ENCODE measurements at regions not wholly inside any gene's neighbourhood (a gene's known extent, or its start where the extent isn't known, plus 50 kb on each side); places are given as distances from the start of the nearest gene placed in this dataset.

DNA sequence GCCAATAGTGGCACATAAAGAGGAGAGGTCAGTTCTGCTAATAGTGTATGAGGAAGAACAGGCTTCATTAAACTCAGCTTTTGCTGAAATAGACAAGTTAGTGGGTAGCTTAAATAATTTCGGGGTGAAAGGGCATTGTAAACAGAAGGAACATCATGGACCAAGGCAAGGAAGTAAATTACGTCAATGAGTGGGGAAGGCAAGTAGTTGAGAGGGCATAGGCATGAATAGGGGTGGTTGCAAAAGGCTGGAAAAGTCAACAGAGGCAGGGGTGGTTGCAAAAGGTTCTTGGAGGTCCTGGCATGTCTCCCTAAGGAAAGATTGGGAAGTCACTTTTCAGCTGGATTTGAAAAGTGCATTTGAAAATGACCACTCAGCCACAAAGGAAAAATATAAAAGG, 383.3 kb upstream of the RPS23 start:
- peak; percentile 53 for ATAC-seq
- TF ChIP-seq, protein P1, sequence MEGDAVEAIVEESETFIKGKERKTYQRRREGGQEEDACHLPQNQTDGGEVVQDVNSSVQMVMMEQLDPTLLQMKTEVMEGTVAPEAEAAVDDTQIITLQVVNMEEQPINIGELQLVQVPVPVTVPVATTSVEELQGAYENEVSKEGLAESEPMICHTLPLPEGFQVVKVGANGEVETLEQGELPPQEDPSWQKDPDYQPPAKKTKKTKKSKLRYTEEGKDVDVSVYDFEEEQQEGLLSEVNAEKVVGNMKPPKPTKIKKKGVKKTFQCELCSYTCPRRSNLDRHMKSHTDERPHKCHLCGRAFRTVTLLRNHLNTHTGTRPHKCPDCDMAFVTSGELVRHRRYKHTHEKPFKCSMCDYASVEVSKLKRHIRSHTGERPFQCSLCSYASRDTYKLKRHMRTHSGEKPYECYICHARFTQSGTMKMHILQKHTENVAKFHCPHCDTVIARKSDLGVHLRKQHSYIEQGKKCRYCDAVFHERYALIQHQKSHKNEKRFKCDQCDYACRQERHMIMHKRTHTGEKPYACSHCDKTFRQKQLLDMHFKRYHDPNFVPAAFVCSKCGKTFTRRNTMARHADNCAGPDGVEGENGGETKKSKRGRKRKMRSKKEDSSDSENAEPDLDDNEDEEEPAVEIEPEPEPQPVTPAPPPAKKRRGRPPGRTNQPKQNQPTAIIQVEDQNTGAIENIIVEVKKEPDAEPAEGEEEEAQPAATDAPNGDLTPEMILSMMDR (IDR thresholded peaks at IDR 0.05): no peak
- Histone ChIP-seq H3K27me3 (no peaks in the 10 kb centered on the region), H3K4me1 (peaks cover 0 to 5% of the 10 kb centered on the region in 2 donors), H3K36me3 (no peaks in the 10 kb centered on the region), H3K4me3 (no peak overlapping the region), H3K27ac (no peak overlapping the region), H3K9me3 (no peaks in the 10 kb centered on the region)
- DNase-seq: no peak
- intact Hi-C loops (cut with DNase I): no loop called here

DNA sequence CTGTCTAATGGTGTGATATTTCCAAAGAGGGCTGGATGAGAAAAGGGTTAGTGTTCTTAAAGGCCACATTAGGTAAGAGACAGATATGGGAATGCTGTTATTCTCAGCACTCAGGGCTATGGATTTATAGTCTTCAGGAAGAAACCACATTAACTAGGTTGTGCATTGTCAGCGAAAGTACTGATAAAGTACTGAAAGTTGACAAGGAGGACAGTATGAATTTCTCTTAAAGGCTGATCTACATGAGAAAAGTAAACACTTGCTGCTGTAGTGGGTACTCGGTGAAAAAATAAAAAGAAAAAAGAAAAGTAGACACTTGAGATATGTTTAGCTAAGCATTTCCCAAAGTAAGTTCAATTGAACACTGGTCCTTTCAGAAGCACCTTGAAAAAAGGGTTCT, 381.0 kb upstream of the RPS23 start:
- peaks cover 0 to 5% of the 10 kb centered on the region in 2 donors for H3K4me1 ChIP-seq
- H3K27ac ChIP-seq: no peak overlapping the region
- DNase-seq (no peak), ATAC-seq (peak; percentile 76)
- H3K27me3 ChIP-seq: no peaks in the 10 kb centered on the region
- no peaks in the 10 kb centered on the region for H3K9me3 ChIP-seq
- TF ChIP-seq, protein P1 (IDR thresholded peaks at IDR 0.05): no peak
- no peaks in the 10 kb centered on the region for H3K36me3 ChIP-seq
- H3K4me3 ChIP-seq: no peak overlapping the region
- intact Hi-C loops (cut with DNase I): no loop called here

DNA sequence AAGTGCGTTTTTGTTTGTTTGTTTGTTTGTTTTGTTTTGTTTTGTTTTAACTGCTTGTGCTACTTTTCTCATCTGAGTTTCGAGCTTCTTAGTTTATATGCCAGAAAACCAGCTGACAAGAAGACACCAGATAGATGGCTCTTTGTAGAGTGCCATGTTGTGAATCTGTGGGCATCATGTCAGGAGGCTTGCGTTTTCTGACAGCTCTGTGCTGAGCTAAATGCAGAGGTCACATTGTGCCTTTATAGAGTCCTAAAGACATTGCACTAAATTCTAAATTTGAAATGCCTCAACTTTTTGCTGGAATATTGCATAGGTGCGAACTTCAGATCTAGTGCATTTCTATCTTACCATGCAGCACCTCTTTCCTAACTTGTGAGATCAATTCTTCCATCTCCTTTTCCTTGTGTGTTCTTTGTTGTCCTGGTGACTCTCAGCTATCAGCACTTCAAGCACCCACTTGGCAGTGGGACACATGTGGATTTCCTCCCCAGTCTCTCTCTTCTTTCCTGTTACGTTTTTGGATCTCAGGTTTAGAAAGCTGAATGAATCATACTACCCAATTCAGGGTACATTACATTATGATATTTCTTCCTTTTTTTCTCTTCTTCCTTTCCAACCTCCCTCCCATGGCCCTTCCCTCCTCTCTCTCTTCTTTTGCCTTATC, 379.0 kb upstream of the RPS23 start:
- ATAC-seq: no peak
- no peak overlapping the region for H3K4me3 ChIP-seq

DNA sequence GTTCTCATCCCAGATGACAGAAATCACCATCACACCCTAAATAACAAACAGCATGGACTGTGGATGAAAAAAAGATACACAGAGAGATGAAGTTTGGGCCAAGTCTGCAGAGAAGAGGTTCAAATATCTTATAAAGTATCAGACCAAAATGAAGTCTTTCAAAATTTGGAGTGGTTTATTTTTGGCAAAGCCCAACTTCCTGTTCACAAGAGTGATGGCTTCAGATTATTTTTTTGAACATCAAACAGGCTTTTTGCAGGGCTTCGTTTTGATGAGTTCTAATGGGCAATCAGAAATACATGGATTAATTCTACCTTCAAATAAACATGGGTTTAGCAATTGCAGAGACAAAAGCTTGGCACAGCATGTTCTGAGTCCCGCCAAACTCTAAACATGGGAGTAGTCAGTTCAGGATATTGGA, 378.2 kb upstream of the RPS23 start:
- Histone ChIP-seq H3K4me1 (peaks cover 0 to 5% of the 10 kb centered on the region in 2 donors), H3K27me3 (no peaks in the 10 kb centered on the region), H3K27ac (no peak overlapping the region), H3K4me3 (no peak overlapping the region), H3K9me3 (no peaks in the 10 kb centered on the region), H3K36me3 (no peaks in the 10 kb centered on the region)
- ATAC-seq (no peak), DNase-seq (peak in 2 of 4 donors; percentile 75 to 90)
- TF ChIP-seq, protein P1 (IDR thresholded peaks at IDR 0.05): no peak
- intact Hi-C loops (cut with DNase I): no loop called here

More for the DNA sequence above, 379.0 kb upstream of the RPS23 start:
- H3K4me1 ChIP-seq: peaks cover 0 to 5% of the 10 kb centered on the region in 2 donors
- intact Hi-C loops (cut with DNase I): no loop called here
- no peaks in the 10 kb centered on the region for H3K27me3 ChIP-seq
- DNase-seq: no peak
- no peaks in the 10 kb centered on the region for H3K36me3 ChIP-seq
- H3K9me3 ChIP-seq: no peaks in the 10 kb centered on the region
- TF ChIP-seq, protein P1 (IDR thresholded peaks at IDR 0.05): no peak
- no peak overlapping the region for H3K27ac ChIP-seq

DNA sequence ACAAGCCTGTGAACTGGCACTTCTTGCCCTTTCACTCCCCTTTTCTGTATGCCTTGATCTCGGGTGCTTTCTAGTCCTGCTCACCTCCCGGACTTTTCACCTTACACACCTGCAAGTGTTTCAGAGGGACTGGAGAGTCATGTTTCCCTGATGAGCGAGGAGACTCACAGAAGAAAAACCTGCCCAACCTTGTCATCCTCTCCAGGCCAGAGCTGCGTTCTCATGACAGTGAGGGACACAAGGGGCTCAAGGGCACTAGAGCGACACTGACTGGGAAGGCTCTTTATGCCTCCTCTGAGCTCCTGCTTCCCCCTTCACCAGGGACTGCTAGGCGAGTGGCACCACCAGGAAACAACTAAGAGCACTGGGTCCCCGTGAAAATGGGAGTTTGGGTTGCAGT, 376.9 kb upstream of the RPS23 start:
- no peaks in the 10 kb centered on the region for H3K27me3 ChIP-seq
- peaks cover 0 to 5% of the 10 kb centered on the region in 2 donors for H3K4me1 ChIP-seq
- intact Hi-C loops (cut with DNase I): no loop called here

More for the DNA sequence above, 376.9 kb upstream of the RPS23 start:
- Histone ChIP-seq H3K4me3 (no peak overlapping the region), H3K36me3 (no peaks in the 10 kb centered on the region), H3K9me3 (no peaks in the 10 kb centered on the region), H3K27ac (no peak overlapping the region)
- ATAC-seq (no peak), DNase-seq (no peak)
- TF ChIP-seq, protein P1 (IDR thresholded peaks at IDR 0.05): no peak
